IPS-11a (cell line): ENCODE measurements at regions not wholly inside any gene's neighbourhood (a gene's known extent, or its start where the extent isn't known, plus 50 kb on each side); places are given as distances from the start of the nearest gene placed in this dataset.
"Not testable (repeated sequence)": the region's sequence is repeated elsewhere in the genome, so short reads cannot be mapped to it uniquely, and the experiment has no call there.

Source experiments
- H3K4me3 ChIP-seq: one replicate; pipeline ENCODE4 v1.5.1; 2013; ENCODE audit warnings: low read depth, low read length, control low read depth

GRCh38 chr7:14973712-14974428 lies 71.3 kb upstream of the DGKB start:
- no peak overlapping the region for H3K4me3 ChIP-seq

GRCh38 chr7:14971678-14972077 lies 69.1 kb upstream of the DGKB start:
- not testable (repeated sequence) for H3K4me3 ChIP-seq

- not testable (repeated sequence) for H3K4me3 ChIP-seq
Measured at GRCh38 chr7:14967376-14967775, 64.8 kb upstream of the DGKB start.

- no peak overlapping the region for H3K4me3 ChIP-seq
Measured at GRCh38 chr7:14962778-14963177, 60.2 kb upstream of the DGKB start.

- no peak overlapping the region for H3K4me3 ChIP-seq
Measured at GRCh38 chr7:14960721-14961120, 58.2 kb upstream of the DGKB start.

GRCh38 chr7:14959339-14959738 lies 56.8 kb upstream of the DGKB start:
- no peak overlapping the region for H3K4me3 ChIP-seq

- H3K4me3 ChIP-seq, result no peak overlapping the region
Measured at GRCh38 chr7:14954035-14954434, 51.5 kb upstream of the DGKB start.
